Breast epithelium (tissue), 3 donors: ENCODE measurements at regions not wholly inside any gene's neighbourhood (a gene's known extent, or its start where the extent isn't known, plus 50 kb on each side); places are given as distances from the start of the nearest gene placed in this dataset.

Source experiments
- POLR2A ChIP-seq: fragments of 450-650 bp; IDR thresholded peaks from one replicate; pipeline ENCODE4 v1.6.1; 2016; ENCODE audit warnings: antibody characterized with exemption, mild to moderate bottlenecking, moderate library complexity
- POLR2AphosphoS5 ChIP-seq, 3 donors: sonication (generic); formaldehyde crosslinking; IDR thresholded peaks; one replicate each; pipeline ENCODE4 v1.6.1; 2017; ENCODE audit warnings: antibody characterized with exemption in 3 of 3

GRCh38 chr1:216785221-216785620 lies 62.0 kb upstream of the ESRRG start:
- TF ChIP-seq POLR2AphosphoS5 (IDR thresholded peaks at IDR 0.05) (no peak), POLR2A (no peak)
